SK-N-SH treated with all-trans-retinoic acid at 6 μM for 48 hours (cell line): ENCODE measurements at regions not wholly inside any gene's neighbourhood (a gene's known extent, or its start where the extent isn't known, plus 50 kb on each side); places are given as distances from the start of the nearest gene placed in this dataset.

Experiments used
- ATAC-seq: fragments of 200-7000 bp; cut with Tn5 transposase; 3 replicates; pipeline ENCODE4 v1.9.1; 2020; ENCODE audit warnings: mild to moderate bottlenecking, moderate library complexity
- ARNTL ChIP-seq: fragments of 450-650 bp; formaldehyde crosslinking; IDR thresholded peaks from 2 replicates; pipeline ENCODE4 v1.5.0; 2020; ENCODE audit warnings: low read depth, mild to moderate bottlenecking, moderate library complexity, borderline replicate concordance
- BACH2 ChIP-seq: fragments of 250-450 bp; sonication (Bioruptor Pico); IDR thresholded peaks from 2 replicates; pipeline ENCODE4 v1.9.0; 2021; ENCODE audit warnings: mild to moderate bottlenecking, borderline replicate concordance
- CSDC2 ChIP-seq: fragments of 250-450 bp; sonication (Bioruptor Pico); IDR thresholded peaks from 2 replicates; pipeline ENCODE4 v1.5.0; 2020; ENCODE audit warnings: mild to moderate bottlenecking, moderate library complexity
- CSRNP3 ChIP-seq: fragments of 250-450 bp; sonication (Bioruptor Pico); IDR thresholded peaks from 2 replicates; pipeline ENCODE4 v1.5.1; 2021; ENCODE audit warnings: mild to moderate bottlenecking, moderate library complexity
- ESRRG ChIP-seq: fragments of 250-450 bp; sonication (Bioruptor Pico); IDR thresholded peaks from 2 replicates; pipeline ENCODE4 v1.6.1; 2021; ENCODE audit warnings: mild to moderate bottlenecking
- GLIS3 ChIP-seq: fragments of 250-450 bp; sonication (Bioruptor Pico); IDR thresholded peaks from 2 replicates; pipeline ENCODE4 v1.5.0; 2020; ENCODE audit warnings: mild to moderate bottlenecking, moderate library complexity
- PATZ1 ChIP-seq: fragments of 250-450 bp; sonication (Bioruptor Pico); IDR thresholded peaks from 2 replicates; pipeline ENCODE4 v1.8.0; 2020; ENCODE audit warnings: mild to moderate bottlenecking, moderate library complexity, borderline replicate concordance
- RARB ChIP-seq: fragments of 250-450 bp; sonication (Bioruptor Pico); IDR thresholded peaks from 2 replicates; pipeline ENCODE4 v1.8.0; 2021; ENCODE audit warnings: mild to moderate bottlenecking, moderate library complexity
- SNAI2 ChIP-seq: fragments of 250-450 bp; sonication (Bioruptor Pico); IDR thresholded peaks from 2 replicates; pipeline ENCODE4 v1.5.0; 2020; ENCODE audit warnings: mild to moderate bottlenecking, moderate library complexity
- TCF4 ChIP-seq: fragments of 250-450 bp; sonication (Bioruptor Pico); IDR thresholded peaks from 2 replicates; pipeline ENCODE4 v1.8.0; 2021; ENCODE audit warnings: mild to moderate bottlenecking, moderate library complexity, borderline replicate concordance
- TOX ChIP-seq: fragments of 250-450 bp; sonication (Bioruptor Pico); IDR thresholded peaks from 2 replicates; pipeline ENCODE4 v1.8.0; 2021; ENCODE audit warnings: mild to moderate bottlenecking, moderate library complexity, borderline replicate concordance
- TSHZ2 ChIP-seq: fragments of 250-450 bp; sonication (Bioruptor Pico); IDR thresholded peaks from 2 replicates; pipeline ENCODE4 v1.5.0; 2020; ENCODE audit warnings: mild to moderate bottlenecking, moderate library complexity
- ZC3H10 ChIP-seq: fragments of 250-450 bp; sonication (Bioruptor Pico); IDR thresholded peaks from 2 replicates; pipeline ENCODE4 v1.5.1; 2021; ENCODE audit warnings: mild to moderate bottlenecking, moderate library complexity
- ZFP3 ChIP-seq: fragments of 250-450 bp; sonication (Bioruptor Pico); IDR thresholded peaks from 2 replicates; pipeline ENCODE4 v1.5.0; 2020; ENCODE audit warnings: mild to moderate bottlenecking, moderate library complexity
- ZFP30 ChIP-seq: fragments of 450-650 bp; formaldehyde crosslinking; IDR thresholded peaks from 2 replicates; pipeline ENCODE4 v1.5.0; 2022; ENCODE audit warnings: mild to moderate bottlenecking, moderate library complexity
- ZNF565 ChIP-seq: fragments of 450-650 bp; formaldehyde crosslinking; conservative IDR thresholded peaks from 2 replicates; pipeline ENCODE4 v1.5.0; 2020; ENCODE audit warnings: low read depth, mild to moderate bottlenecking, moderate library complexity
- ZNF70 ChIP-seq: fragments of 450-650 bp; formaldehyde crosslinking; IDR thresholded peaks from 2 replicates; pipeline ENCODE4 v1.5.0; 2020; ENCODE audit warnings: mild to moderate bottlenecking, moderate library complexity
- ZNF8 ChIP-seq: fragments of 450-650 bp; formaldehyde crosslinking; IDR thresholded peaks from 2 replicates; pipeline ENCODE4 v1.5.0; 2020; ENCODE audit warnings: mild to moderate bottlenecking, moderate library complexity
- TF ChIP-seq, protein P1 (sequence below): fragments of 250-450 bp; sonication (Bioruptor Pico); IDR thresholded peaks from 2 replicates; pipeline ENCODE4 v1.8.0; 2021; ENCODE audit warnings: low read depth, mild to moderate bottlenecking, moderate library complexity, borderline replicate concordance

DNA sequence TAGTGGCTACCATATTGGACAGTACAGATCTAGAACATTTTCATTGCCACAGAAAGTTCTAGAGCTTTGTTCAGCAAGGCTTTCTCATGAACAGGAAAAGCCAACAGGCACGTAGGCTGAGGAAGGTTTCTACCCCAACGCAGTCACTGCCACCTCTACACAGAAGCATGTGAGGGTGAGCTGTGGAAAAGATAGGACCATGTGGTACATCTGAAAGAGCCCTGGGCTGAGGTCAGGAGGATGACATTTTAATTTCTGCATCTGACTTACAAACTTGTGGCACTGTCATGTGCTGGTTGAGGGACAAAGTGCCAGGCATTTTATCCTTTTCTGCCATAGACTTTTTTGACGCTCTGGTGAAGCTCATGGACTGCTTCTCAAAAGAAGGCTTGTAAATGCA is 454.2 kb downstream of the BCOR start:
- no peak for TF ChIP-seq ZNF8 (CRISPR knock-in tag)
- no peak for TF ChIP-seq SNAI2 (CRISPR knock-in tag)
- TF ChIP-seq ZC3H10 (CRISPR knock-in tag), result no peak
- TF ChIP-seq BACH2 (CRISPR knock-in tag), result no peak
- no peak for TF ChIP-seq CSDC2 (CRISPR knock-in tag)
- TF ChIP-seq RARB (CRISPR knock-in tag), result no peak
- no peak for TF ChIP-seq ZFP30 (CRISPR knock-in tag)
- no peak for TF ChIP-seq TOX (CRISPR knock-in tag)
- TF ChIP-seq ZNF70 (CRISPR knock-in tag), result no peak
- no peak for TF ChIP-seq ZFP3
- no peak for TF ChIP-seq TCF4 (CRISPR knock-in tag)
- TF ChIP-seq CSRNP3 (CRISPR knock-in tag), result no peak
- TF ChIP-seq GLIS3 (CRISPR knock-in tag), result no peak
- no peak for TF ChIP-seq TSHZ2 (CRISPR knock-in tag)
- TF ChIP-seq ZNF565 (CRISPR knock-in tag), result no peak
- TF ChIP-seq, protein P1, sequence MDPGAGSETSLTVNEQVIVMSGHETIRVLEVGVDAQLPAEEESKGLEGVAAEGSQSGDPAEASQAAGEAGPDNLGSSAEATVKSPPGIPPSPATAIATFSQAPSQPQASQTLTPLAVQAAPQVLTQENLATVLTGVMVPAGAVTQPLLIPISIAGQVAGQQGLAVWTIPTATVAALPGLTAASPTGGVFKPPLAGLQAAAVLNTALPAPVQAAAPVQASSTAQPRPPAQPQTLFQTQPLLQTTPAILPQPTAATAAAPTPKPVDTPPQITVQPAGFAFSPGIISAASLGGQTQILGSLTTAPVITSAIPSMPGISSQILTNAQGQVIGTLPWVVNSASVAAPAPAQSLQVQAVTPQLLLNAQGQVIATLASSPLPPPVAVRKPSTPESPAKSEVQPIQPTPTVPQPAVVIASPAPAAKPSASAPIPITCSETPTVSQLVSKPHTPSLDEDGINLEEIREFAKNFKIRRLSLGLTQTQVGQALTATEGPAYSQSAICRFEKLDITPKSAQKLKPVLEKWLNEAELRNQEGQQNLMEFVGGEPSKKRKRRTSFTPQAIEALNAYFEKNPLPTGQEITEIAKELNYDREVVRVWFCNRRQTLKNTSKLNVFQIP (CRISPR knock-in tag), result no peak
- ATAC-seq, result no peak

- no peak for TF ChIP-seq TSHZ2 (CRISPR knock-in tag)
- ATAC-seq, result 0 out of 3 replicates have a peak, but pooled peaks have one; percentile 25
These were observed 452.4 kb downstream of the BCOR start for GRCh38 chrX:39645178-39645895.

DNA sequence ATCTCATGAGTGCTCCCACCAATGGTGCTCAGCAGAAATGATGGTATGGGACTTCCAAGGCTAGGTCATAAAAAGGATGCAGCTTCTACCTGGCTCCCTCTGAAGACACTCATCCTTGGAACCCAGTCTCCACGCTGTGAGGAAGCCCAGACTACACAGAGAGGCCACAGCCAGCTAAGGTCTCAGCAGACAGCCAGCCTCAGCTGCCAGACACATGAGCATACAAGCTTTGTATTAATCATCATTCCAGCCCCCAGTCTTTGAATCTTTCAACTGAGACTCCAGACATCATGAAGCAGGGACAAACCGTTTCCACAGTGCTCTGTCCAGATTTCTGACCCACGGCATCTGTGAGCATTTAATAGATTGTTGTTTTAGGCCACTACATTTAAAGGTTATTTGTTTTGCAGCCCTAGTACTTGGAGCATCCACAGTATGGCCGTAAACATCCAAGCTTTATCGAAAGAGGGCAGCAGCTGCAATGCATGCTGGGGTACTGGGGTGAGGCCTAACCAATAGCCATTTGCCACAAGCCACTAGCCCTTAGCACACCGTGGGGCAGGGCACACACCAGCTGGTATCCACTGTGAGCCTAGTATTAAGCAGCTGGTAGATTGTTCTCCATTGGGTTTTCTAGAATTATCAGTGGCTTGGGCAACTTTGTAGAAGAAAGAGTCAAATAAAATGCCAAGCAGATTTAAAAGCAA is 449.1 kb downstream of the BCOR start:
- no peak for ATAC-seq
- TF ChIP-seq RARB (CRISPR knock-in tag) (no peak), ZFP30 (CRISPR knock-in tag) (no peak), SNAI2 (CRISPR knock-in tag) (no peak), ZNF70 (CRISPR knock-in tag) (no peak), BACH2 (CRISPR knock-in tag) (no peak), ZC3H10 (CRISPR knock-in tag) (no peak), TOX (CRISPR knock-in tag) (no peak), CSDC2 (CRISPR knock-in tag) (no peak), GLIS3 (CRISPR knock-in tag) (no peak), ESRRG (CRISPR knock-in tag) (no peak), TCF4 (CRISPR knock-in tag) (no peak), TSHZ2 (CRISPR knock-in tag) (no peak), ZFP3 (no peak), PATZ1 (CRISPR knock-in tag) (no peak), ARNTL (CRISPR knock-in tag) (no peak)
